ENCODE measurements at regions not wholly inside any gene's neighbourhood (a gene's known extent, or its start where the extent isn't known, plus 50 kb on each side); places are given as distances from the start of the nearest gene placed in this dataset.
A peak's percentile ranks its signal among the peaks of the same experiment; 100 is the strongest.

GRCh38 chr7:80312139-80312661 is 177.6 kb downstream of the GNAI1 start:
- no peaks in the 10 kb centered on the region for H3K36me3 ChIP-seq (ENCODE audit: low read depth)
- no peak overlapping the region for H3K4me2 ChIP-seq
- ChIA-PET CTCF (no interaction called here), POLR2A (ENCODE audit: unreplicated experiment) (interaction anchor here (0.7 kb wide), 1 partner anchor 35 kb away, joined by 3 read pairs; no protein-coding TSS in a partner anchor)
- BruUV-seq (replicated peaks) = no TSS peak
- intact Hi-C loops (cut with micrococcal nuclease; ENCODE audit: unreplicated experiment) = loop anchor here (1.0 kb wide), 1 partner anchor 12 kb away; no protein-coding TSS in a partner anchor
- H4K20me1 ChIP-seq (ENCODE audit: insufficient read depth) = no peaks in the 10 kb centered on the region
- no peak overlapping the region for H3K4me3 ChIP-seq
- no peak for TF ChIP-seq CTCF (conservative IDR thresholded peaks at IDR 0.05)
- TF ChIP-seq EZH2 (IDR thresholded peaks at IDR 0.05; ENCODE audit: low read depth) = no peak
- H3K27me3 ChIP-seq (ENCODE audit: insufficient read depth, low read depth) = no peaks in the 10 kb centered on the region
- DNase-seq = peak in 1 of 2 experiments; percentile 58
- H3K9me2 ChIP-seq (ENCODE audit: insufficient read depth) = no peaks in the 10 kb centered on the region
- H2AFZ ChIP-seq = no peak overlapping the region
- no peaks in the 10 kb centered on the region for H3K79me2 ChIP-seq (ENCODE audit: low read depth)
- H3K4me1 ChIP-seq (replicated peaks; ENCODE audit: insufficient read depth) = peaks cover 10% of the 10 kb centered on the region; the same call in 1 of the 2 replicates
- no peak overlapping the region for H3K27ac ChIP-seq
- H3K9me3 ChIP-seq (ENCODE audit: insufficient read depth, low read depth) = no peaks in the 10 kb centered on the region
- no peaks in the 10 kb centered on the region for H3F3A ChIP-seq (ENCODE audit: insufficient read depth, low read depth)

- H3K27me3 ChIP-seq (ENCODE audit: insufficient read depth, low read depth) = no peaks in the 10 kb centered on the region
- CTCF ChIA-PET = no interaction called here
- H3F3A ChIP-seq (ENCODE audit: insufficient read depth, low read depth) = no peaks in the 10 kb centered on the region
- H4K20me1 ChIP-seq (ENCODE audit: insufficient read depth) = no peaks in the 10 kb centered on the region
- H3K36me3 ChIP-seq (ENCODE audit: low read depth) = no peaks in the 10 kb centered on the region
- H3K79me2 ChIP-seq (ENCODE audit: low read depth) = no peaks in the 10 kb centered on the region
- no peaks in the 10 kb centered on the region for H3K9me2 ChIP-seq (ENCODE audit: insufficient read depth)
- H3K4me3 ChIP-seq = no peak overlapping the region
- no peak overlapping the region for H3K4me2 ChIP-seq
- no TSS peak for BruUV-seq (replicated peaks)
- DNase-seq = no peak
- no peak overlapping the region for H2AFZ ChIP-seq
- no peaks in the 10 kb centered on the region for H3K9me3 ChIP-seq (ENCODE audit: insufficient read depth, low read depth)
- H3K27ac ChIP-seq = no peak overlapping the region
- intact Hi-C loops (cut with micrococcal nuclease; ENCODE audit: unreplicated experiment) = no loop called here
- H3K4me1 ChIP-seq (replicated peaks; ENCODE audit: insufficient read depth) = peaks cover 10% of the 10 kb centered on the region; the same call in 1 of the 2 replicates
- POLR2A ChIA-PET (ENCODE audit: unreplicated experiment) = no interaction called here
- no peak for TF ChIP-seq EZH2 (IDR thresholded peaks at IDR 0.05; ENCODE audit: low read depth)
- no peak for TF ChIP-seq CTCF (conservative IDR thresholded peaks at IDR 0.05)
Measured at GRCh38 chr7:80311313-80311712, 176.7 kb downstream of the GNAI1 start.

- H3K4me3 ChIP-seq = no peak overlapping the region
- H3K36me3 ChIP-seq (ENCODE audit: low read depth) = no peaks in the 10 kb centered on the region
- H3K9me2 ChIP-seq (ENCODE audit: insufficient read depth) = no peaks in the 10 kb centered on the region; the same call in 1 of the 2 replicates
- no peak overlapping the region for H2AFZ ChIP-seq
- ChIA-PET CTCF (no interaction called here), POLR2A (ENCODE audit: unreplicated experiment) (no interaction called here)
- TF ChIP-seq EZH2 (IDR thresholded peaks at IDR 0.05; ENCODE audit: low read depth) = no peak
- TF ChIP-seq CTCF (conservative IDR thresholded peaks at IDR 0.05) = no peak
- no peaks in the 10 kb centered on the region for H4K20me1 ChIP-seq (ENCODE audit: insufficient read depth)
- no peak overlapping the region for H3K4me2 ChIP-seq
- H3K27me3 ChIP-seq (ENCODE audit: insufficient read depth, low read depth) = no peaks in the 10 kb centered on the region
- no TSS peak for BruUV-seq (replicated peaks)
- no peak for DNase-seq
- H3K79me2 ChIP-seq (ENCODE audit: low read depth) = no peaks in the 10 kb centered on the region
- H3F3A ChIP-seq (ENCODE audit: insufficient read depth, low read depth) = no peaks in the 10 kb centered on the region
- no peak overlapping the region for H3K27ac ChIP-seq
- peaks cover 10% of the 10 kb centered on the region; the same call in 1 of the 2 replicates for H3K4me1 ChIP-seq (replicated peaks; ENCODE audit: insufficient read depth)
- H3K9me3 ChIP-seq (ENCODE audit: insufficient read depth, low read depth) = no peaks in the 10 kb centered on the region
- intact Hi-C loops (cut with micrococcal nuclease; ENCODE audit: unreplicated experiment) = no loop called here
Measured at GRCh38 chr7:80309971-80310549, 175.4 kb downstream of the GNAI1 start.

All from PC-9 (cell line).